HEK293 (cell line): ENCODE measurements at regions not wholly inside any gene's neighbourhood (a gene's known extent, or its start where the extent isn't known, plus 50 kb on each side); places are given as distances from the start of the nearest gene placed in this dataset.

ENCODE experiments used
- BCL6B ChIP-seq: fragments of 450-650 bp; formaldehyde crosslinking; IDR thresholded peaks from 2 replicates; pipeline ENCODE4 v1.5.1; 2017; ENCODE audit warnings: missing biosample characterization, missing genetic modification characterization
- GLIS2 ChIP-seq: fragments of 450-650 bp; formaldehyde crosslinking; IDR thresholded peaks from 2 replicates; pipeline ENCODE4 v1.5.1; 2016; ENCODE audit warnings: missing biosample characterization, missing genetic modification characterization
- HOXC10 ChIP-seq: sonication (generic); formaldehyde crosslinking; IDR thresholded peaks from 2 replicates; pipeline ENCODE4 v1.8.1; 2023; ENCODE audit warnings: mild to moderate bottlenecking, missing genetic modification reagents
- IKZF3 ChIP-seq: fragments of 450-650 bp; IDR thresholded peaks from 2 replicates; pipeline ENCODE4 v1.5.0; 2018; ENCODE audit warnings: missing biosample characterization, mild to moderate bottlenecking, missing genetic modification characterization, moderate library complexity
- OSR2 ChIP-seq: fragments of 450-650 bp; formaldehyde crosslinking; IDR thresholded peaks from 2 replicates; pipeline ENCODE4 v1.5.1; 2016; ENCODE audit warnings: missing biosample characterization, missing genetic modification characterization
- OVOL3 ChIP-seq: fragments of 450-650 bp; formaldehyde crosslinking; IDR thresholded peaks from 2 replicates; pipeline ENCODE4 v1.5.1; 2016; ENCODE audit warnings: missing biosample characterization, missing genetic modification characterization
- PATZ1 ChIP-seq: fragments of 450-650 bp; formaldehyde crosslinking; IDR thresholded peaks from 2 replicates; pipeline ENCODE4 v1.5.1; 2016; ENCODE audit warnings: missing biosample characterization, missing genetic modification characterization
- PRDM1 ChIP-seq: fragments of 450-650 bp; formaldehyde crosslinking; IDR thresholded peaks from 2 replicates; pipeline ENCODE4; 2016; ENCODE audit warnings: missing biosample characterization, missing genetic modification characterization
- PRDM2 ChIP-seq: fragments of 450-650 bp; formaldehyde crosslinking; IDR thresholded peaks from 2 replicates; pipeline ENCODE4 v1.5.1; 2016; ENCODE audit warnings: missing biosample characterization, missing genetic modification characterization, borderline replicate concordance
- REPIN1 ChIP-seq: fragments of 450-650 bp; formaldehyde crosslinking; IDR thresholded peaks from 2 replicates; pipeline ENCODE4 v1.5.1; 2017; ENCODE audit warnings: missing biosample characterization, missing genetic modification characterization, low read depth
- SALL2 ChIP-seq: fragments of 450-650 bp; formaldehyde crosslinking; IDR thresholded peaks from 2 replicates; pipeline ENCODE4 v1.5.0; 2017; ENCODE audit warnings: missing biosample characterization, mild to moderate bottlenecking, missing genetic modification characterization, borderline replicate concordance
- SP3 ChIP-seq: fragments of 450-650 bp; formaldehyde crosslinking; IDR thresholded peaks from 2 replicates; pipeline ENCODE4 v1.5.1; 2016; ENCODE audit warnings: missing biosample characterization, missing genetic modification characterization
- YY1 ChIP-seq: fragments of 450-650 bp; formaldehyde crosslinking; IDR thresholded peaks from 2 replicates; pipeline ENCODE4 v1.5.1; 2018; ENCODE audit warnings: missing biosample characterization, missing genetic modification characterization
- ZNF10 ChIP-seq: fragments of 450-650 bp; formaldehyde crosslinking; IDR thresholded peaks from 2 replicates; pipeline ENCODE4 v1.5.1; 2017; ENCODE audit warnings: missing biosample characterization, missing genetic modification characterization
- ZNF174 ChIP-seq: fragments of 450-650 bp; formaldehyde crosslinking; IDR thresholded peaks from 2 replicates; pipeline ENCODE4 v1.5.0; 2017; ENCODE audit warnings: missing biosample characterization, mild to moderate bottlenecking, missing genetic modification characterization
- ZNF18 ChIP-seq: fragments of 450-650 bp; formaldehyde crosslinking; IDR thresholded peaks from 2 replicates; pipeline ENCODE4 v1.5.1; 2016; ENCODE audit warnings: missing biosample characterization, missing genetic modification characterization
- ZNF202 ChIP-seq: fragments of 450-650 bp; formaldehyde crosslinking; IDR thresholded peaks from 2 replicates; pipeline ENCODE4 v1.5.1; 2016; ENCODE audit warnings: missing biosample characterization, missing genetic modification characterization, borderline replicate concordance
- ZNF280D ChIP-seq: fragments of 450-650 bp; formaldehyde crosslinking; IDR thresholded peaks from 2 replicates; pipeline ENCODE4 v1.5.1; 2016; ENCODE audit warnings: missing biosample characterization, missing genetic modification characterization
- ZNF311 ChIP-seq: fragments of 450-650 bp; formaldehyde crosslinking; IDR thresholded peaks from 2 replicates; pipeline ENCODE4 v1.5.1; 2017; ENCODE audit warnings: missing biosample characterization, missing genetic modification characterization, borderline replicate concordance
- ZNF555 ChIP-seq: fragments of 450-650 bp; formaldehyde crosslinking; conservative IDR thresholded peaks from 2 replicates; pipeline ENCODE4 v1.5.1; 2017; ENCODE audit warnings: missing biosample characterization, mild to moderate bottlenecking, missing genetic modification characterization, inconsistent platforms
- ZNF596 ChIP-seq: fragments of 450-650 bp; IDR thresholded peaks from 2 replicates; pipeline ENCODE4 v1.5.0; 2018; ENCODE audit warnings: missing biosample characterization, mild to moderate bottlenecking, missing genetic modification characterization, moderate library complexity
- ZNF623 ChIP-seq: fragments of 450-650 bp; formaldehyde crosslinking; IDR thresholded peaks from 2 replicates; pipeline ENCODE4 v1.5.1; 2016; ENCODE audit warnings: missing biosample characterization, missing genetic modification characterization
- ZNF670 ChIP-seq: fragments of 450-650 bp; formaldehyde crosslinking; IDR thresholded peaks from 2 replicates; pipeline ENCODE4 v1.5.1; 2016; ENCODE audit warnings: missing biosample characterization, missing genetic modification characterization, low read depth
- ZNF704 ChIP-seq: fragments of 450-650 bp; formaldehyde crosslinking; IDR thresholded peaks from 2 replicates; pipeline ENCODE4 v1.5.1; 2016; ENCODE audit warnings: missing biosample characterization, missing genetic modification characterization
- ZNF768 ChIP-seq: fragments of 450-650 bp; formaldehyde crosslinking; IDR thresholded peaks from 2 replicates; pipeline ENCODE4 v1.5.1; 2018; ENCODE audit warnings: missing biosample characterization, mild to moderate bottlenecking, missing genetic modification characterization
- ZNF830 ChIP-seq: fragments of 450-650 bp; IDR thresholded peaks from 2 replicates; pipeline ENCODE4 v1.5.0; 2018; ENCODE audit warnings: missing biosample characterization, missing genetic modification characterization, low read depth, mild to moderate bottlenecking, moderate library complexity

GRCh38 chr5:115702025-115702424 lies 76.2 kb upstream of the TMED7 start (continued):
- TF ChIP-seq PRDM2 (tag by site-specific recombination), result no peak
- TF ChIP-seq PATZ1 (tag by site-specific recombination), result no peak
- TF ChIP-seq OSR2, result peak; percentile 98
- peak; percentile 84 for TF ChIP-seq IKZF3 (tag by site-specific recombination)
- TF ChIP-seq ZNF174, result no peak
- TF ChIP-seq REPIN1 (tag by site-specific recombination), result no peak
- TF ChIP-seq ZNF596, result peak; percentile 76; the same call in 1 of the 2 replicates
- no peak for TF ChIP-seq ZNF623 (tag by site-specific recombination)
- TF ChIP-seq ZNF18 (tag by site-specific recombination), result peak; percentile 76
- no peak for TF ChIP-seq PRDM1 (tag by site-specific recombination)
- TF ChIP-seq ZNF768 (tag by site-specific recombination), result no peak
- TF ChIP-seq ZNF704, result no peak
- no peak for TF ChIP-seq ZNF280D
- TF ChIP-seq ZNF555 (tag by site-specific recombination), result no peak
- TF ChIP-seq SALL2, result no peak
- TF ChIP-seq OVOL3 (tag by site-specific recombination), result peak; percentile 92; the same call in 1 of the 2 replicates
- TF ChIP-seq ZNF311, result no peak
- no peak for TF ChIP-seq SP3 (tag by site-specific recombination)
- no peak for TF ChIP-seq GLIS2 (tag by site-specific recombination)
- TF ChIP-seq BCL6B, result peak; percentile 84
- peak; percentile 64; the same call in 1 of the 2 replicates for TF ChIP-seq ZNF10 (tag by site-specific recombination)
- peak; percentile 64; the same call in 1 of the 2 replicates for TF ChIP-seq YY1
- TF ChIP-seq HOXC10 (CRISPR knock-in tag), result no peak
- TF ChIP-seq ZNF830 (tag by site-specific recombination), result no peak
- no peak for TF ChIP-seq ZNF202 (tag by site-specific recombination)
- TF ChIP-seq ZNF670 (tag by site-specific recombination), result no peak
